DMS79 (cell line): ENCODE measurements at regions not wholly inside any gene's neighbourhood (a gene's known extent, or its start where the extent isn't known, plus 50 kb on each side); places are given as distances from the start of the nearest gene placed in this dataset.
A peak's percentile ranks its signal among the peaks of the same experiment; 100 is the strongest.
"Not testable (repeated sequence)": the region's sequence is repeated elsewhere in the genome, so short reads cannot be mapped to it uniquely, and the experiment has no call there.

Experiments
- DNase-seq: peaks from one replicate; lab custom pipeline; 2025; lab: John Stamatoyannopoulos, UW

GRCh38 chr5:68983043-68983442 is 110.8 kb upstream of the SLC30A5 start:
- DNase-seq: no peak

- DNase-seq: no peak
Measured at GRCh38 chr5:68983959-68984358, 109.9 kb upstream of the SLC30A5 start.

GRCh38 chr5:68991279-68992084 is 102.3 kb upstream of the SLC30A5 start:
- DNase-seq: no peak

GRCh38 chr5:68994645-68995044 is 99.2 kb upstream of the SLC30A5 start:
- DNase-seq: no peak

- DNase-seq: no peak
Measured at GRCh38 chr5:68995845-68996545, 97.8 kb upstream of the SLC30A5 start.

GRCh38 chr5:68999181-68999580 is 94.6 kb upstream of the SLC30A5 start:
- DNase-seq: no peak

GRCh38 chr5:69000216-69000919 is 93.4 kb upstream of the SLC30A5 start:
- peak; percentile 19 for DNase-seq

- no peak for DNase-seq
Measured at GRCh38 chr5:69000949-69001348, 92.9 kb upstream of the SLC30A5 start.

- DNase-seq: no peak
Measured at GRCh38 chr5:69001627-69002026, 92.2 kb upstream of the SLC30A5 start.

GRCh38 chr5:69004127-69004526 is 89.7 kb upstream of the SLC30A5 start:
- no peak for DNase-seq

GRCh38 chr5:69004676-69005075 is 89.1 kb upstream of the SLC30A5 start:
- DNase-seq: no peak

GRCh38 chr5:69006030-69006429 is 87.8 kb upstream of the SLC30A5 start:
- no peak for DNase-seq

GRCh38 chr5:69007163-69007562 is 86.7 kb upstream of the SLC30A5 start:
- no peak for DNase-seq

- no peak for DNase-seq
Measured at GRCh38 chr5:69007726-69008368, 86.0 kb upstream of the SLC30A5 start.

GRCh38 chr5:69010476-69010875 is 83.3 kb upstream of the SLC30A5 start:
- DNase-seq: no peak

GRCh38 chr5:69011910-69012309 is 81.9 kb upstream of the SLC30A5 start:
- DNase-seq: no peak

- DNase-seq: no peak
Measured at GRCh38 chr5:69013481-69013880, 80.3 kb upstream of the SLC30A5 start.

GRCh38 chr5:69014007-69014406 is 79.8 kb upstream of the SLC30A5 start:
- not testable (repeated sequence) for DNase-seq

- no peak for DNase-seq
Measured at GRCh38 chr5:69019668-69020375, 74.0 kb upstream of the SLC30A5 start.

GRCh38 chr5:69024241-69024651 is 69.6 kb upstream of the SLC30A5 start:
- no peak for DNase-seq

- no peak for DNase-seq
Measured at GRCh38 chr5:69029292-69029691, 64.5 kb upstream of the SLC30A5 start.
